ENCODE measurements at regions not wholly inside any gene's neighbourhood (a gene's known extent, or its start where the extent isn't known, plus 50 kb on each side); places are given as distances from the start of the nearest gene placed in this dataset.

- Histone ChIP-seq H3K4me2 (ENCODE audit: low read depth, low read length, poor library complexity, severe bottlenecking) (no peak overlapping the region), H3F3A (ENCODE audit: low read depth) (no peaks in the 10 kb centered on the region), H2AFZ (ENCODE audit: low read length) (no peak overlapping the region), H3K4me3 (ENCODE audit: low read length, poor library complexity, severe bottlenecking) (no peak overlapping the region), H3K4me1 (ENCODE audit: insufficient read depth, low read length, poor library complexity, severe bottlenecking) (peaks cover 35% of the 10 kb centered on the region), H3K79me2 (ENCODE audit: insufficient read depth, low read length) (no peaks in the 10 kb centered on the region), H3K36me3 (ENCODE audit: insufficient read depth, low read length) (no peaks in the 10 kb centered on the region), H3K9me2 (replicated peaks; ENCODE audit: low read depth, low read length) (no peaks in the 10 kb centered on the region), H4K20me1 (ENCODE audit: insufficient read depth, low read length, poor library complexity, severe bottlenecking) (no peaks in the 10 kb centered on the region), H3K27me3 (ENCODE audit: insufficient read depth, low read length, poor library complexity, severe bottlenecking) (no peaks in the 10 kb centered on the region), H3K9ac (ENCODE audit: low read depth, low read length, poor library complexity, severe bottlenecking) (no peak overlapping the region), H3K9me3 (ENCODE audit: insufficient read depth, low read depth, low read length) (no peaks in the 10 kb centered on the region)
- no peak for TF ChIP-seq CTCF (conservative IDR thresholded peaks at IDR 0.05; ENCODE audit: low read length)
- TF ChIP-seq EZH2phosphoT487 (IDR thresholded peaks at IDR 0.05; ENCODE audit: borderline replicate concordance), result no peak
These were observed 129.2 kb upstream of the DUSP10 start for GRCh38 chr1:221871056-221871455.

GRCh38 chr1:221869779-221870178 is 127.9 kb upstream of the DUSP10 start:
- Histone ChIP-seq H3K4me1 (ENCODE audit: insufficient read depth, low read length, poor library complexity, severe bottlenecking) (peaks cover 27% of the 10 kb centered on the region), H3K79me2 (ENCODE audit: insufficient read depth, low read length) (no peaks in the 10 kb centered on the region), H4K20me1 (ENCODE audit: insufficient read depth, low read length, poor library complexity, severe bottlenecking) (no peaks in the 10 kb centered on the region), H3K27me3 (ENCODE audit: insufficient read depth, low read length, poor library complexity, severe bottlenecking) (no peaks in the 10 kb centered on the region), H3K4me3 (ENCODE audit: low read length, poor library complexity, severe bottlenecking) (no peak overlapping the region), H3K9me2 (replicated peaks; ENCODE audit: low read depth, low read length) (no peaks in the 10 kb centered on the region), H3K36me3 (ENCODE audit: insufficient read depth, low read length) (no peaks in the 10 kb centered on the region), H3F3A (ENCODE audit: low read depth) (no peaks in the 10 kb centered on the region), H2AFZ (ENCODE audit: low read length) (no peak overlapping the region), H3K4me2 (ENCODE audit: low read depth, low read length, poor library complexity, severe bottlenecking) (no peak overlapping the region), H3K9ac (ENCODE audit: low read depth, low read length, poor library complexity, severe bottlenecking) (no peak overlapping the region), H3K9me3 (ENCODE audit: insufficient read depth, low read depth, low read length) (no peaks in the 10 kb centered on the region)
- no peak for TF ChIP-seq CTCF (conservative IDR thresholded peaks at IDR 0.05; ENCODE audit: low read length)
- no peak for TF ChIP-seq EZH2phosphoT487 (IDR thresholded peaks at IDR 0.05; ENCODE audit: borderline replicate concordance)

GRCh38 chr1:221868593-221869303 is 126.9 kb upstream of the DUSP10 start:
- no peaks in the 10 kb centered on the region for H3K36me3 ChIP-seq (ENCODE audit: insufficient read depth, low read length)
- no peak overlapping the region for H3K9ac ChIP-seq (ENCODE audit: low read depth, low read length, poor library complexity, severe bottlenecking)
- no peak overlapping the region for H3K4me2 ChIP-seq (ENCODE audit: low read depth, low read length, poor library complexity, severe bottlenecking)
- H3K27me3 ChIP-seq (ENCODE audit: insufficient read depth, low read length, poor library complexity, severe bottlenecking), result no peaks in the 10 kb centered on the region
- no peak overlapping the region for H2AFZ ChIP-seq (ENCODE audit: low read length)
- no peak overlapping the region for H3K4me3 ChIP-seq (ENCODE audit: low read length, poor library complexity, severe bottlenecking)
- no peaks in the 10 kb centered on the region for H3K9me3 ChIP-seq (ENCODE audit: insufficient read depth, low read depth, low read length)
- no peaks in the 10 kb centered on the region for H4K20me1 ChIP-seq (ENCODE audit: insufficient read depth, low read length, poor library complexity, severe bottlenecking)
- H3K79me2 ChIP-seq (ENCODE audit: insufficient read depth, low read length), result no peaks in the 10 kb centered on the region
- TF ChIP-seq CTCF (conservative IDR thresholded peaks at IDR 0.05; ENCODE audit: low read length), result no peak
- TF ChIP-seq EZH2phosphoT487 (IDR thresholded peaks at IDR 0.05; ENCODE audit: borderline replicate concordance), result no peak
- peaks cover 18% of the 10 kb centered on the region for H3K4me1 ChIP-seq (ENCODE audit: insufficient read depth, low read length, poor library complexity, severe bottlenecking)
- H3K9me2 ChIP-seq (replicated peaks; ENCODE audit: low read depth, low read length), result no peaks in the 10 kb centered on the region
- H3F3A ChIP-seq (ENCODE audit: low read depth), result no peaks in the 10 kb centered on the region
